ENCODE measurements at regions not wholly inside any gene's neighbourhood (a gene's known extent, or its start where the extent isn't known, plus 50 kb on each side); places are given as distances from the start of the nearest gene placed in this dataset.
A peak's percentile ranks its signal among the peaks of the same experiment; 100 is the strongest.

GRCh38 chr2:48140586-48140985 is 173.9 kb upstream of the FOXN2 start:
- DNase-seq (ENCODE audit: low spot score): no peak

- DNase-seq (ENCODE audit: low spot score): no peak
These were observed 169.7 kb upstream of the FOXN2 start for GRCh38 chr2:48144777-48145176.

DNA sequence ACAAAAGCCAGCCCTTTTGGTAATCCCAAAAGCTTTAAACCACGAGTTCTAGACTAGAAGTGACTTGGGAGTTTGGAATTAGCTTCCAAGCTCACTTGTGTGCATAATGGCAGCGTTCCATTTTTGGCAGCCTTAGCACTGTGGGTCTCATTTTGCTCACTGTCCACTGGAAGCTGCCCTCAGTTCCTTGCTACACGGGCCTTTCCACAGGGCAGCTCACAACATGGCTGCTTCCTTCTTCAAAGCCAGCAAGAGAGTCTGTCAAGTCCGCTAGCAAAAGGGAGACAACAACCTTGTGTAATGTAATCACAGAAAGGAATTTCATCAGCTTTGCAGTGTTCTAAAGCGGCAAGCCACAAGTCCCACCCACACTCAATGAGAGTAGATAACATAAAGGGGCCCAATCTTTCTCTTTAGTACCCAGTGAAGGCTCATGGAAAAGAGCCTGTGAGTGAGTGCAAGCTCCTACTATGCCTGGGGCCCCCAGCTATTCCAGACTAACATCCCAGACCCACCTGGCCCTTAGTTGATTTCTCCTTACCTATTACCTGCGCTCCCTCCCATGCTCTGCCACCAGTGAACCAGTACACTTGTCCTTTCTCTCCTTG is 168.5 kb upstream of the FOXN2 start:
- no peak for DNase-seq (ENCODE audit: low spot score)

GRCh38 chr2:48146552-48146951 is 167.9 kb upstream of the FOXN2 start:
- DNase-seq (ENCODE audit: low spot score): no peak

DNA sequence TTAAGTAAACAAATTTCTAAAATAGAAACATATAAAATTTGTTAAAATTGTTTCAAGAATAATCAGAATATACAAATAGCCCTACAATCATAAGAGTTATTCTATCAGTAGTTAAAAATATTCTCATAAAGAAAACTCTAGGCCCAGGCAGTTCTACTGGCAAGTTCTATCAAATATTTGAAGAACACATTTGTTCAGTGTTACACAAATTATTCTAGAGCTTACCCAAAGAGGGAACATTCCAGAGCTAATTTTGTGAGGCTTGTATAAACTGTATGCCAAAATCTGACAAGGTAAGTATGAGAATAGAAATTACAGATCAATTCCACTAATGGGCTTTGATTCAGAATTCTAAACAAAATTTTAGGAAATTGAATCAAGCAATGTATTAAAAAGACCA is 166.8 kb upstream of the FOXN2 start:
- DNase-seq (ENCODE audit: low spot score): no peak

DNA sequence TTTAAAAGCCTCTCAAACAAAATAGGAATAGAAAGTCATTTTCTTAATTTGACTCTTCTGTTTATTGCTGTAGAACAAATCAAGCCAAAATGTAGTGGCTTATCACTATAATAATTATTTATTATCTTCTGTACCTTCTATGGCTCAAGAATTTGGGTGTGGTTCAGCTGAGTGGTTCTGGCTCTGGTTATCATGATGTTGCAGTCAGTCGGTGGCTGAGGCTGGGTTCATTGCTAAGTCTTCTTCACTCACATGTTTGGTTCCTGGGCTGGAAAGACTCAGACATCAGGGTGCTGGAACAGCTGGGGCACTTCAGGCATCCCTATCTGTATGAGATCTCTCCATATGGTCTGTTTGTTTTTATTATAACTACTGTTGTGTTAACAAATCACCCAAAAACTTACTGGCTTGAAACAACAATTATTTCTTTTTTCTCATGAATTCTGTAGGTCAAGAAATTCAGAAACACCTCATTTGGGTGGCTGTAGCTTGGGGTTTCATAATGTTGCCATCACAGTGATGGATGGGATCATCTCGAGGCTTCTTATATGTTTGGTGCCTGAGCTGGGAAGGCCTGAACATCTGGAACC is 165.5 kb upstream of the FOXN2 start:
- DNase-seq (ENCODE audit: low spot score): peak; percentile 11

DNA sequence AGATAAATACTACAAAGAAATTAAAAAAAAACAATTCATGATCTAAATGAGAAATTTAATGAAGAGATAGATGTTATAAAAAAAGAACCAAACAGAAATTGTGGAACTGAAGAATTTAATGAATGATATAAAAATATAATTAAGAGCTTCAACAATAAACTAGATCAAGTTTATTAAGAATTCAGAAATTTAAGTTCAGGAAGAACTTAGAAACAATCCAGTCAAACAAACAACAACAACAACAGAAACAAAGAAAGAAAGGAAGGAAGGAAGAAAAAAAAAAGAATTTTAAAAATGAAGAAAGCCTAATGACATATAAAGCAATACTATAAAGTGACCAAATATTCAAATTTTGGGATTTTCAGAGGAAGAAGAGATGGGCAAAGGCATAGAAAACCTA is 157.3 kb upstream of the FOXN2 start:
- no peak for DNase-seq (ENCODE audit: low spot score)

GRCh38 chr2:48161628-48162027 is 152.9 kb upstream of the FOXN2 start:
- DNase-seq (ENCODE audit: low spot score): no peak

GRCh38 chr2:48162742-48163141 is 151.7 kb upstream of the FOXN2 start:
- DNase-seq (ENCODE audit: low spot score): no peak

DNA sequence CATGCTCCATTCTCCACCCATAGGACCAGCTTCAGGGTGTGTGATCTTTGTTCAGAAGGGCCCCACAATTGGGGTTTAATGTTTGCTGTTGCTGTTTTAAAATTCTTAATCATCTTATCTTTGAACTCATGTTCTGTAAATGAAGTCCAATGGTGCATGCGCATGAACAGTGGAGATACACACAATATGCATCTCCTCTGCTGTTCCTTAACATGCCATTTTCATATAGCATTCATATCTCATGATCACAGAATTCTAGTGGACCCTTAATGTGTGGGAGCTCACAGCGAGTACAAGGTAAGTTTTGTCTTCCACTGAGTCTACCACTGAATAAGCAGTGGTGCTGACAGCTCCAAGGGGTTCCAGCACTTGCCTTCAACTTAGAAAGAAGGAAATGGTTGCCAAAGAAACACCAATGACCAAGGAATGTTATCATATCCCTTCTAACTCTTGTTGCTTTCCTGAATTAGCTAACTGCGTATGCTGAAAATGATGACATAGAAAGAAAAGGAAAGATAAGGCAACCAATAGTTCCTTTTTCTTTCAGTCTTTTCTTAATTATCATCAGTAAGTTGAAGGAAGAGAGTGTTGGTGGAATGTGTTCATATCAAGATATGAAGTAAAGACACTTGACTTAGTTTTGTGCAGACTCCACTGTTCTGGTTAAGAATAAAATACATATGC is 149.3 kb upstream of the FOXN2 start:
- no peak for DNase-seq (ENCODE audit: low spot score)

DNA sequence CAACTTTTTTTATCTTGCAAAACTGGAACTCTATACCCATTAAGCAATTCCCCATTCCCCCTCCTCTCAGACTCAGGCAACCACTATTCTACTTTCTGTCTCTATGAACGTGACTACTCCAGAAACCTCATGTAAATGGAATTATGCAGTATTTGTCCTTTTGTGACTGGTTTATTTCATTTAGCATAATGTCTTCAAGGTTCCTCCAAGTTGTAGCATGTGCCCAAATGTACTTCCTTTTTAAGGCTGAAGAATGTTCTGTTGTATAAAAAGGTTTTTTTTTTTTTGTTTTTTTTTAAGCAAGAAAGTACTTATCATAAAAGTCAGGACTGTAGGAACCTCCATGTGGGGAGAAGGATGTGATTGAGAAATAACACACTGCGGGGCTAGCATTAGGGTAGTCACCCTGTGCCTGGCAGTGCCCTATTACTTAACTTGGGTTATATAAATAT is 145.3 kb upstream of the FOXN2 start:
- no peak for DNase-seq (ENCODE audit: low spot score)

DNA sequence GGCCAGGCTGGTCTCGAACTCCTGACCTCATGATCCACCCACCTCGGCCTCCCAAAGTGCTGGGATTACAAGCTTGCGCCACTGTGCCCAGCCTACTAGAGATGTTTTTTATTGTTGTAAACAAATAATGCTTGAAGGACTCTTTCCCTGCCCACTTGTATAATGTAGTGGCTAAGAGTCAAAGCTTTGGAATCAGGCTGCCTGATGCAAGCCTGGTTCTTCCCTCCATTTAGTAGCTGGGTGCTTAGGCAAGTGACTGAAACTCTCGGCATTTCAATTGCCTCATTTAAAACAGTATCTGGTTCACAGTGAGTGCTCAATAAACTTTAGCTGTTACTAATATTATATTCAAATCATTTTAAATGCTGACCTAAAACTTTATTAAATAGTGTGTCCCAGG is 144.2 kb upstream of the FOXN2 start:
- no peak for DNase-seq (ENCODE audit: low spot score)

DNA sequence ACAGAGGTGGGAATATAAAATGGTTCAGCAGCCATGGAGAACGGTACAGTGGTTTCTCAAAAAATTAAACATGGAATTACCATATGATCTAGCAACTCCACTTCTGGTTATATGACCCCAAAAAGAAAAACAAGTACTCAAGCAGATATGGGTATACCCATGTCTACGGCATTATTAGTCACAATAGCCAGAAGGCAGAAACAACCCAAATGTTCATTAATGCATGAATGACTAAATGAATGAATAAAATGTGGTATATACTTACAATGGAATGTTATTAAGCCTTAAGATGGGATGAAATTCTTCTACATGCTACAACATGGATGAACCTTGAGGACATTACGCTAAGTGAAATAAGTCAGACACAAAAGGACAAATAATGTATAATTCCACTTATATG is 141.3 kb upstream of the FOXN2 start:
- no peak for DNase-seq (ENCODE audit: low spot score)

DNA sequence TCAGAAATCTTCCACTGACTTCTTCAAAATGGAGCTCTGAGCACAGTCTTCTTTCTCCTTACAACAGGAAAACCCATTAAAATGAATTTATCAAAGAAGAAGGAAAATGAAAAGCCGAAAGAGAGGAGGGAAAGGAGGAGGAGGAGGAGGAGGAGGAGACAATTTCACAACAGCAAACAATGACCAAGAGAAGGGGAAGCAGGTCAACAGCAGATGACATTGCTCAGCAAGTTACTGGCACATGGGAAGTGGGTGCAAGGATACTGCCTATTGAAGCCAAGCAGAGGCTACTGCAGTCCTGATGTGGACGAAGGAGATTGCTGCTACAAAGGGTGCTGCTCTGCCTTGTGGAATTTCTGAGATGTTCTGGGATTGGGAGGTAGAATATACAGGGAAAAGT is 140.0 kb upstream of the FOXN2 start:
- DNase-seq (ENCODE audit: low spot score): no peak

DNA sequence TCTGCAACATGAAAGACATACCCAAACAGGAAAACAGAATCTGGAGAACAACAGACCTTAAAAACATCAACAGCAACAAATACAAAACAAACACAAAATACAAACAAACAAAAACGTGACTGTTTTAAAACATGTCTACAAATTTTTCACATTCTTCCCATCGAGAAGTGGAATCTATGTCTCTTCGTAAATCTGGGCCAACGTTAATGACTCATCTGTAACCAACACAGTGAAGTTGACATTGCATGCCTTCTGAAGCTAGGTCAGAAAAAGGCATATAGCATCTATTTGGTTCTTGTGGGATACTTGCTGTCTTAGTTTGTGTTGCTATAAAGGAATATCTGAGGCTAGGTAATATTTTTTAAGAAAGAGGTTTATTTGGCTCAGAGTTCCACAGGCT is 139.2 kb upstream of the FOXN2 start:
- peak; percentile 64 for DNase-seq (ENCODE audit: low spot score)

- no peak for DNase-seq (ENCODE audit: low spot score)
These were observed 138.8 kb upstream of the FOXN2 start for GRCh38 chr2:48175656-48176055.

GRCh38 chr2:48176876-48177275 is 137.6 kb upstream of the FOXN2 start:
- no peak for DNase-seq (ENCODE audit: low spot score)

DNA sequence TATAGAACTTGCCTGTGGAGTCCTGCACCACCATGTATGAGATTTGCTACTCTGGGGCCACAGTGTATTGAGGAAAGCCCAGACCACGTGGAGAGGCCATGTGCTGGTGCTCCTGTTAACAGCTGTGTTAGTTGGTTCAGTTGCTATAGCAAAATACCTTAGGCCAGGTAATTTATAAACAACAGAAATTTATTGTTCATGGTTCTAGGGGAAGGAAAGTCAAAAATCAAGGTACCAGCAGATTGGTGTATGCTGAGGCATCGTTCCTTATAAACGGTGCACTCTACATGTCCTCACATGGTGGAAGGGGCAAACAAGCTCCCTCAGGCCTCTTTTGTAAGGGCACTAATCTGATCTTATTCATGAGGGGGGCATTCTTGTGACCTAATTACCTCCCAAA is 135.9 kb upstream of the FOXN2 start:
- DNase-seq (ENCODE audit: low spot score): no peak

GRCh38 chr2:48180557-48180956 is 133.9 kb upstream of the FOXN2 start:
- DNase-seq (ENCODE audit: low spot score): no peak

DNA sequence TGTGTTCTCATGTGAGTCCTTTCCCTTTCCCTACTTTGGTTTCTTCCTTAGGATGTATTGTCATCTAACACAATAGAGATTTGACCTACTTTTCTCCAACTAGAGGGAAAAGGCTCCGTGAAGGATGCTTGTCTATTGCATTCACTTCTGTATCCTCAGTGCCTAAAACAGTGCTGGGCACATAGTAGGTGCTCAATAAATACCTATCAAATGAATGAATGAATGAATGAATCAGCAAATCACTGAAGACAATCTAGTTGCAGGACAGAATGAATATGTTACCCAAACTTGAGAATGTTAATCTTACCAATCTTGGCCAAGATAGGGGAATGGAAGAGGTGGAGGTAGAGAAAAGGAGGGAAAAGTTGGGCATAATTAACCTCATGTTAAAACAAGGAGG is 131.2 kb upstream of the FOXN2 start:
- no peak for DNase-seq (ENCODE audit: low spot score)

DNA sequence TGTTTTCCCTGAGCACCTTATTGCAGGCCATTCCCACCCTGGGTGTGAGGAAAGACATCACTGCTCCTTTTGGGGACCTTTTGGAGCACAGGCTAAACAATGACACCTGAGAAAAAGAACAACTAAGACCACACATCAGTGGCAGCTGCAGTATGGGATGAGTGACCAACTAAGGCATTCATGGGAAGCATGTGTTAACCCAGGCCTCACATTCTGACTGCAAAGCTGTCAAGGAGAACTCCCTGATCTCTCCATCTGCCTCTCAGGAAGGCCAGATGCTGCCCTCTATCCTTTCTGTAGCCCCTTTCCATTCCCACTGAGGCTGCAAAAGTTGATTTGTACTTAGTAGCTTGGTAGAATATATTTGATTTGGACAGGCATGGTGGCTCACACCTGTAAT is 130.5 kb upstream of the FOXN2 start:
- DNase-seq (ENCODE audit: low spot score): no peak

GRCh38 chr2:48187503-48187902 is 127.0 kb upstream of the FOXN2 start:
- DNase-seq (ENCODE audit: low spot score): no peak

DNA sequence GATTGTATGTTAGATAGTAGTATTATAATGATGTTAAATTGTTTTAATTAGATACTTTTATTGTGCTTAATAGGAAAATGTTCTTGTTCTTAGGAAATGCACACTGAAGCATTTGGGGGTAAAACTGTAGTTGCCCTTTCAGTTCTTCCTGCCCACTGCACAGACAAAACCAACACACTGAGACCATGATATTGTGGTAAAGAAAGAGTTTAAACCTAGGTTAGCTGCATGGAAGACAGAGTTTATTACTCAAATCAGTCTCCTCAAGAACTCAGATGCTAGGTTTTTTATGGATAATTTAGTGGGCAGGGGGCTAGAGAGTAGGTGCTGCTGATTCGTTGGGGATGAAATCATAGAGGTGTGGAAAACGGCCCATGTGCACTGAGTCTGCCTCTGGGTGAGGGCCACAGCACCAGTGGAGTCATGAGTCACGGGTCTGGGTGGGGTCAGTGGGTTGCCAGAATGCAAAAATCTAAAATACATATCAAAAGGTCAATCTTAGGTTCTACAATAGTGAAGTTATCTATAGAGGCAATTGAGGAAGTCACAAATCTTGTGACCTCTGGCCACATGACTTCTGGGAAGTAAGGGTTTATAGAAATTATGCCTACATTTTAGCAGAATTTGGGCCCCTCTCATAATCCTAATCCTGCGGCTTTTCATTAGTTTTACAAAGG is 124.8 kb upstream of the FOXN2 start:
- DNase-seq (ENCODE audit: low spot score): no peak
